HFFc6 (cell line): ENCODE measurements at regions not wholly inside any gene's neighbourhood (a gene's known extent, or its start where the extent isn't known, plus 50 kb on each side); places are given as distances from the start of the nearest gene placed in this dataset.

ENCODE experiments used
- DNase-seq: peaks from one replicate; pipeline ENCODE4 v3.0.0-alpha.2; 2018
- H3K27ac Mint-ChIP-seq: 2 replicates; pipeline ENCODE4 v1.8.0; 2020; ENCODE audit warnings: mild to moderate bottlenecking, mixed read lengths
- H3K27me3 Mint-ChIP-seq: 2 replicates; pipeline ENCODE4 v1.8.0; 2021; ENCODE audit warnings: mild to moderate bottlenecking, moderate library complexity, mixed read lengths; ENCODE audit not compliant: insufficient read depth
- H3K36me3 Mint-ChIP-seq: 2 replicates; pipeline ENCODE4 v1.8.0; 2021; ENCODE audit warnings: low read depth, mixed read lengths
- H3K4me1 Mint-ChIP-seq: 2 replicates; pipeline ENCODE4 v1.8.0; 2020; ENCODE audit warnings: low read depth, mixed read lengths
- H3K4me3 Mint-ChIP-seq: 2 replicates; pipeline ENCODE4 v1.8.0; 2020; ENCODE audit warnings: mild to moderate bottlenecking, moderate library complexity, mixed read lengths
- H3K9me3 Mint-ChIP-seq: 2 replicates; pipeline ENCODE4 v1.8.0; 2020; ENCODE audit warnings: mild to moderate bottlenecking, mixed read lengths
- TF ChIP-seq, protein P1 (sequence below): fragments of 200-600 bp; sonication (generic); IDR thresholded peaks from 2 replicates; pipeline ENCODE4 v1.5.0; 2021; ENCODE audit warnings: antibody characterized with exemption, mild to moderate bottlenecking

- no peak for DNase-seq
- no peaks in the 10 kb centered on the region for H3K36me3 Mint-ChIP-seq
- H3K4me1 Mint-ChIP-seq: no peaks in the 10 kb centered on the region
- peaks cover 8% of the 10 kb centered on the region for H3K27me3 Mint-ChIP-seq
- no peaks in the 10 kb centered on the region for H3K9me3 Mint-ChIP-seq
- no peak overlapping the region for H3K4me3 Mint-ChIP-seq
- no peak overlapping the region for H3K27ac Mint-ChIP-seq
- TF ChIP-seq, protein P1, sequence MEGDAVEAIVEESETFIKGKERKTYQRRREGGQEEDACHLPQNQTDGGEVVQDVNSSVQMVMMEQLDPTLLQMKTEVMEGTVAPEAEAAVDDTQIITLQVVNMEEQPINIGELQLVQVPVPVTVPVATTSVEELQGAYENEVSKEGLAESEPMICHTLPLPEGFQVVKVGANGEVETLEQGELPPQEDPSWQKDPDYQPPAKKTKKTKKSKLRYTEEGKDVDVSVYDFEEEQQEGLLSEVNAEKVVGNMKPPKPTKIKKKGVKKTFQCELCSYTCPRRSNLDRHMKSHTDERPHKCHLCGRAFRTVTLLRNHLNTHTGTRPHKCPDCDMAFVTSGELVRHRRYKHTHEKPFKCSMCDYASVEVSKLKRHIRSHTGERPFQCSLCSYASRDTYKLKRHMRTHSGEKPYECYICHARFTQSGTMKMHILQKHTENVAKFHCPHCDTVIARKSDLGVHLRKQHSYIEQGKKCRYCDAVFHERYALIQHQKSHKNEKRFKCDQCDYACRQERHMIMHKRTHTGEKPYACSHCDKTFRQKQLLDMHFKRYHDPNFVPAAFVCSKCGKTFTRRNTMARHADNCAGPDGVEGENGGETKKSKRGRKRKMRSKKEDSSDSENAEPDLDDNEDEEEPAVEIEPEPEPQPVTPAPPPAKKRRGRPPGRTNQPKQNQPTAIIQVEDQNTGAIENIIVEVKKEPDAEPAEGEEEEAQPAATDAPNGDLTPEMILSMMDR: no peak
Observed at GRCh38 chr2:128745946-128746345, 427.3 kb upstream of the HS6ST1 start.

GRCh38 chr2:128746356-128746755 lies 427.7 kb upstream of the HS6ST1 start:
- DNase-seq: no peak
- no peak overlapping the region for H3K4me3 Mint-ChIP-seq
- peaks cover 8% of the 10 kb centered on the region for H3K27me3 Mint-ChIP-seq
- no peaks in the 10 kb centered on the region for H3K4me1 Mint-ChIP-seq
- no peaks in the 10 kb centered on the region for H3K36me3 Mint-ChIP-seq
- no peak overlapping the region for H3K27ac Mint-ChIP-seq
- TF ChIP-seq, protein P1: no peak
- H3K9me3 Mint-ChIP-seq: no peaks in the 10 kb centered on the region

- Mint-ChIP-seq H3K27me3 (peaks cover 12% of the 10 kb centered on the region), H3K4me1 (no peaks in the 10 kb centered on the region), H3K36me3 (no peaks in the 10 kb centered on the region), H3K9me3 (no peaks in the 10 kb centered on the region), H3K4me3 (no peak overlapping the region), H3K27ac (no peak overlapping the region)
- DNase-seq: no peak
- TF ChIP-seq, protein P1: no peak
Observed at GRCh38 chr2:128748336-128748735, 429.7 kb upstream of the HS6ST1 start.

DNA sequence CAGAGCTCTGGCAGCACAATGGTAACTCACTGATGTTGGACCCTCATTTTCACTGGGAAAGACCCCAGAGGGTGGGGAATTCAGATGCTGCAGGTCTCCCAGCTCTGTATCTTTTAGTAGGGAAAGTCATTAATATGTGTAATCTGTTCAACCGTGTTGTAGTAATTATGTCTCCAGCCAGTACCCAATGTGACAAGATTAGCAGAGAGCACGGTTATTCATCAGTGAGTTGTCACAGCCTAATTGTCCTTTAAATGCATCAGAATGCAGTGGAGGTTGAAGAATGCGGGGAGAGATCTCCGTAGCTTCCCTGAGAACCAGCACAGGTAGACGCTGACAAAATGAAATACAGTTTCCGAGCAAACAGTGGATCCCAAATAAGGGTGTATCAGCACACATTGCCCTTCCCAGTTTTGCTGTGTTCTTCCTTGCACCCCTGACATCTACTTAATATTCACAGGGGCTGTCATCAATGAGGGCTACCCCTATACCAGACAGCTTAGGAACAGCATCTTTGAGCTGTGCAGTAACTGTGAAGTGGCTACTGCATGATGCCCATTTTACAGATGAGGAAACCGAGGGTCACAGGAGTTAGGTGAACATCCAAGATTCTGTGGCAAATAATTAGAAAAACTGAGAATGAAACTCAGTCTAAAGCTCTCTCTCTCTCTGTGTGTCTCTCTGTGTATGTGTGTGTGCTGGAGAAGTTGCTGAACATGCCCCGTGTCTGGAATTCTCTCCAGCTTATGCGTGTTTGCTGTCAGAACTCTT lies 430.4 kb upstream of the HS6ST1 start:
- no peak for DNase-seq
- H3K9me3 Mint-ChIP-seq: no peaks in the 10 kb centered on the region
- TF ChIP-seq, protein P1: no peak
- no peaks in the 10 kb centered on the region for H3K4me1 Mint-ChIP-seq
- no peak overlapping the region for H3K4me3 Mint-ChIP-seq
- H3K36me3 Mint-ChIP-seq: no peaks in the 10 kb centered on the region
- no peak overlapping the region for H3K27ac Mint-ChIP-seq
- peaks cover 19% of the 10 kb centered on the region for H3K27me3 Mint-ChIP-seq

- Mint-ChIP-seq H3K9me3 (no peaks in the 10 kb centered on the region), H3K36me3 (no peaks in the 10 kb centered on the region), H3K4me3 (no peak overlapping the region), H3K27me3 (peaks cover 16% of the 10 kb centered on the region), H3K4me1 (no peaks in the 10 kb centered on the region), H3K27ac (no peak overlapping the region)
- DNase-seq: no peak
- TF ChIP-seq, protein P1: no peak
Observed at GRCh38 chr2:128750328-128751165, 431.9 kb upstream of the HS6ST1 start.
